PC-9 (cell line): ENCODE measurements at regions not wholly inside any gene's neighbourhood (a gene's known extent, or its start where the extent isn't known, plus 50 kb on each side); places are given as distances from the start of the nearest gene placed in this dataset.
"Not testable (repeated sequence)": the region's sequence is repeated elsewhere in the genome, so short reads cannot be mapped to it uniquely, and the experiment has no call there.

Experiments
- CTCF ChIP-seq: fragments of 200-600 bp; sonication (generic); conservative IDR thresholded peaks from 2 replicates; pipeline ENCODE4 v1.6.1; 2017; ENCODE audit warnings: mixed run types, antibody characterized with exemption, mild to moderate bottlenecking, moderate library complexity
- EZH2 ChIP-seq: fragments of 200-600 bp; sonication (generic); IDR thresholded peaks from 2 replicates; pipeline ENCODE4 v1.8.0; 2017; ENCODE audit warnings: antibody characterized with exemption, low read depth

- TF ChIP-seq CTCF, EZH2: not testable (repeated sequence)
These were observed 1916.0 kb downstream of the C4orf33 start for GRCh38 chr4:131011961-131012360.
